ENCODE measurements at regions not wholly inside any gene's neighbourhood (a gene's known extent, or its start where the extent isn't known, plus 50 kb on each side); places are given as distances from the start of the nearest gene placed in this dataset.
A peak's percentile ranks its signal among the peaks of the same experiment; 100 is the strongest.

GRCh38 chr10:61318429-61318828 lies 134.8 kb downstream of the TMEM26 start:
- DNase-seq (ENCODE audit: low read depth in 2 of 2), result no peak

GRCh38 chr10:61317706-61318105 lies 135.5 kb downstream of the TMEM26 start:
- no peak for DNase-seq (ENCODE audit: low read depth in 2 of 2)

- DNase-seq (ENCODE audit: low read depth in 2 of 2), result no peak
Observed at GRCh38 chr10:61316676-61317265, 136.4 kb downstream of the TMEM26 start.

DNA sequence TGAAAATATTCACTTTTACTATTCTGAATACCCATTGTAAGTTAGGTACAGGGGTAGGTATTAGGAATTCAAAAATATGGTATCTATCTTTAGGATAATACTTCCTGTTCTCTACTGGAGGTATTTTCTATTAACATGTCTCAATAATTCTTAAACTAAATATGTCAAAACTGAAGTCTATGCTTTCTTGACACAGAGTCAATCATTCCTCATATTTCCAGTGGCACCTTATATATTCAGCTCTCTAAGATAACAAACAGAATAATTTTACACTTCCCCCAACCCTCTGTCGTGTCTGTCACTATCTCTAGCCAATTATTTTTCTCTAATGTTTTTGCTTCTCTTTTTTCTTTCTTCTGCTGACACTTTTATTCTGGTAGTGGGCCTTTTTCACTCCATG lies 138.9 kb downstream of the TMEM26 start:
- DNase-seq (ENCODE audit: low read depth in 2 of 2), result no peak

- no peak for DNase-seq (ENCODE audit: low read depth in 2 of 2)
Observed at GRCh38 chr10:61313460-61313859, 139.7 kb downstream of the TMEM26 start.

DNA sequence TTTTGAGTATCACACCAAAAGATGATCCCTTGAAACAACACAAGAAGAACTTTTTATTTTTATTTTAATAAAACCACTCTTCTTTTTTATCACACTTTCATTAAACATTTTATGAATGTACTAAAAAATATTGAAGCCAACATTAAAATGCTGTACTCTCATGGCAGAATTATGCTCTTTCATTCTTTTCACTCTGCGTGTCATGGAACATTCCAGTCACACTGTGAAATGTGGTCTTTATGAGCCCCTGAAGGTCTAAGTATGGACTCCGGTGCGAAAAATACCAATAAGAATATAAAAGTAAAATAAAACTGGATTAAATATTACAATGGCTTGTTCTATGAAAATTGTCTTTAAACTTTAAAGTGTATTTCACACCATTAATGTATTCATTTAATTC lies 148.4 kb downstream of the TMEM26 start:
- DNase-seq (ENCODE audit: low read depth in 2 of 2), result no peak

GRCh38 chr10:61302124-61302523 lies 151.1 kb downstream of the TMEM26 start:
- DNase-seq (ENCODE audit: low read depth in 2 of 2), result no peak

DNA sequence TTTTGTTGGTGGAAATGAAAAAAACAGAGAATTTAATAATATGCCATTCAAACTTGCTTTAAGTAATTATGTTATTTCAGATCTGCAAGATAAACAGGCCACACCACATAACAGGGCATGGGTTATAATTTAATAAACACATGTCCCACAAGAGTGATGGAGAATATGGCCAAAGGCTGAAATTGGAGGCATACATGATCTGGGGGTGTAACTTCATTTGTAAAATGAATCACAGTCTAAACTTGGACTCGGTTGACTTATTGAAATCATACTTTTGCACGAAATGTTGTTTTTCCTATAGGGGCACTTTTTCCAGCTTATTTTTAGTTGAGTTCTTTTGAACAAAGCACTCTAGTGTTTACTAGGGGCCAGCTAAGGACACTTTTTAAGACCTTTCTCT lies 151.6 kb downstream of the TMEM26 start:
- no peak for DNase-seq (ENCODE audit: low read depth in 2 of 2)

GRCh38 chr10:61299841-61300240 lies 153.3 kb downstream of the TMEM26 start:
- DNase-seq (ENCODE audit: low read depth in 2 of 2), result no peak

- DNase-seq (ENCODE audit: low read depth in 2 of 2), result no peak
Observed at GRCh38 chr10:61299156-61299555, 154.0 kb downstream of the TMEM26 start.

DNA sequence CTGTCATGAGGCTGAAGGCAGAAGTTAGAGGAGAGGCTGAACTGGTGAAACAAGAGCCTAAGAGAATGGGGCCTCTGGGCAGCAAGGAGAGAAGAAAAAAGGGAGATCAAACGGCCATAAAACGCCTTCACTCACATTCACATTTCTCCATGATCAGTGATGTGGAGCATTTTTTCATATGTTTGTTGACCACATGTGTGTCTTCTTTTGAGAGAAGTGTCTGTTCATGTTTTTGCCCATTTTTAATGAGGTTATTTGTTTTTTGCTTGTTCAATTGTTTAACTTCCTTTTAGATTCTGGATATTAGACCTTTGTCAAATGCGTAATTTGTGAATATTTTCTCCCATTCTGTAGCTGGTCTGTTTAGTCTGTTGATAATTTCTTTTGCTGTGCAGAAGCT lies 155.0 kb downstream of the TMEM26 start:
- no peak for DNase-seq (ENCODE audit: low read depth in 2 of 2)

DNA sequence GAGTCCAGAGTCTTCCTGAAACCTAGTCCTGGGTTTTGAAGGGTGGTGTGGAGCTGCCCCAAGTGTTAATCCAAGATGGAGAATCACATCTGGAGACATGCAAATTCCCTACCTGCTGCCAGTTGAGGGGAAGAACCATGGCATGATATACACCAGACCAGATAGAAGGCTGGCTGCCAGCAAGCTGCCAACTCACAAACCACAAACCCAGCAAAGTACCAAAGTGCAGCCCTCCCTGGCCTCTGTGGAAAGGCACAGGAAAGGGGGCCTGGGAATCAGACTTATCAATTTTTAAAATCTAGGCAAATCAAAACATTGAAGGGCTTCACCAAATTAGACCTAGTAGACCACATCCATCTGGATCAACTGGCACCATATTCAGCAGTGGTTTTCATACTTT lies 157.0 kb downstream of the TMEM26 start:
- DNase-seq (ENCODE audit: low read depth in 2 of 2), result no peak

GRCh38 chr10:61294131-61294530 lies 159.1 kb downstream of the TMEM26 start:
- DNase-seq (ENCODE audit: low read depth in 2 of 2), result no peak

- no peak for DNase-seq (ENCODE audit: low read depth in 2 of 2)
Observed at GRCh38 chr10:61289813-61290212, 163.4 kb downstream of the TMEM26 start.

DNA sequence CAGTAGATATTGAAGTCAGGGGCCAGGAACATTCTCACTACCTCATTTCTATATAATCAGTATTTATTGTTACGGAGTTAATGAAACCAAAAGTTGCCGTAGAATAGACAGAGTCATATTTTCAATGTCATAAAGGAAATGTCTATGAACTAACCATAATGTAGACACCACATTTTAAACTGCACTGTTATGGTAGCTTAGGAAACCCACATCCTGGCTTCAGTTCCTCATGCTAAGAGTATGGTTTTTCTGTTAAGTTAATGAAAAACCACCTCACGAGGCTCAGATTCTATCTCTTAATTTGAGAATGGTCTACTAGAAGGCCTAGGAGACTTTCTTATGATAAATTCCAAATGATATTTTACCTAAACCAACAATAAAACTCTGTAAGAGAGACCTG lies 166.5 kb downstream of the TMEM26 start:
- DNase-seq (ENCODE audit: low read depth in 2 of 2), result no peak

GRCh38 chr10:61285749-61286148 lies 167.4 kb downstream of the TMEM26 start:
- DNase-seq (ENCODE audit: low read depth in 2 of 2), result no peak

GRCh38 chr10:61284222-61284890 lies 168.8 kb downstream of the TMEM26 start:
- peak; percentile 46 to 50 for DNase-seq (ENCODE audit: low read depth in 2 of 2)

- no peak for DNase-seq (ENCODE audit: low read depth in 2 of 2)
Observed at GRCh38 chr10:61283481-61284221, 169.5 kb downstream of the TMEM26 start.

GRCh38 chr10:61283066-61283465 lies 170.1 kb downstream of the TMEM26 start:
- no peak for DNase-seq (ENCODE audit: low read depth in 2 of 2)

GRCh38 chr10:61280303-61280702 lies 172.9 kb downstream of the TMEM26 start:
- DNase-seq (ENCODE audit: low read depth in 2 of 2), result no peak

- DNase-seq (ENCODE audit: low read depth in 2 of 2), result no peak
Observed at GRCh38 chr10:61279400-61279799, 173.8 kb downstream of the TMEM26 start.

DNA sequence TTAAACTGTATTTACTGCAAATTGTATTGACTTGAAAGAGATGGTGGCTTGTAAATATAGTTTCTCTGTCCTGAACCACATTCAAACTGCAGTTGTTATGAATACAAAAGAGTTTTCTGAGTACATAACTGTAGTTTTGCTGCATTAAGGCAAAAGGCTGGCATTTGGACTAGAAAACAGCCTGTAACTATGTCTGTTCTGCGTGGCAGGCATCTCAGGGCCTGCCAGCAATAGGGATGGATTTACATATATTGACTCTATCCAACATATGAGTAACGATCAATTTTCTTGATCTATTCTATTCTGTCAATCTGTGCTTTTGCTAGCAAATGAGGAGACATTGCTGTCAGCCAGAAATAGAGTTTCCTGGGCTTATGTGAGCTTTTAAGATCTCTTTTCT lies 174.6 kb downstream of the TMEM26 start:
- no peak for DNase-seq (ENCODE audit: low read depth in 2 of 2)

- DNase-seq (ENCODE audit: low read depth in 2 of 2), result no peak
Observed at GRCh38 chr10:61272781-61273180, 180.4 kb downstream of the TMEM26 start.

Measured in fibroblast of skin of left quadriceps (primary cell).